OCI-LY1 (cell line): ENCODE measurements at regions not wholly inside any gene's neighbourhood (a gene's known extent, or its start where the extent isn't known, plus 50 kb on each side); places are given as distances from the start of the nearest gene placed in this dataset.

ENCODE experiments used
- H2AFZ ChIP-seq: fragments of 200-600 bp; sonication (generic), shearing (Covaris generic); 2 replicates; pipeline ENCODE4 v1.6.0; 2014; ENCODE audit warnings: antibody characterized with exemption, mild to moderate bottlenecking, low read length
- H3F3A ChIP-seq: fragments of 200-600 bp; sonication (generic), shearing (Covaris generic); 2 replicates; pipeline ENCODE4 v1.6.0; 2014; ENCODE audit warnings: mild to moderate bottlenecking, antibody characterized with exemption, low read length, moderate library complexity; ENCODE audit not compliant: insufficient read depth
- H3K27ac ChIP-seq: fragments of 200-600 bp; sonication (generic); 2 replicates; pipeline ENCODE4 v1.5.1; 2014; ENCODE audit warnings: low read length, mixed run types, mild to moderate bottlenecking, low read depth; ENCODE audit not compliant: poor library complexity, severe bottlenecking
- H3K27me3 ChIP-seq: fragments of 200-600 bp; sonication (generic); 2 replicates; pipeline ENCODE4 v1.6.0; 2014; ENCODE audit warnings: antibody characterized with exemption, mild to moderate bottlenecking, low read length, moderate library complexity; ENCODE audit not compliant: insufficient read depth
- H3K36me3 ChIP-seq: fragments of 200-600 bp; sonication (generic); 2 replicates; pipeline ENCODE4 v1.6.1; 2014; ENCODE audit warnings: mild to moderate bottlenecking, antibody characterized with exemption, low read length, moderate library complexity, mixed read lengths; ENCODE audit not compliant: insufficient read depth
- H3K4me1 ChIP-seq: fragments of 200-600 bp; sonication (generic); 2 replicates; pipeline ENCODE4 v1.5.1; 2014; ENCODE audit warnings: mild to moderate bottlenecking, low read length, moderate library complexity; ENCODE audit not compliant: insufficient read depth, severe bottlenecking
- H3K4me2 ChIP-seq: fragments of 200-600 bp; sonication (generic), shearing (Covaris generic); 2 replicates; pipeline ENCODE4 v1.6.1; 2014; ENCODE audit warnings: low read length
- H3K4me3 ChIP-seq: fragments of 200-600 bp; sonication (generic); 2 replicates; pipeline ENCODE4 v1.5.1; 2014; ENCODE audit warnings: low read length, low read depth, mild to moderate bottlenecking, mixed read lengths; ENCODE audit not compliant: poor library complexity, severe bottlenecking
- H3K79me2 ChIP-seq: fragments of 200-600 bp; shearing (Covaris generic); 2 replicates; pipeline ENCODE4 v1.6.1; 2016; ENCODE audit warnings: mixed run types, low read length, mixed read lengths; ENCODE audit not compliant: insufficient read depth
- H3K9ac ChIP-seq: fragments of 200-600 bp; sonication (generic), shearing (Covaris generic); 2 replicates; pipeline ENCODE4 v1.6.1; 2014; ENCODE audit warnings: mild to moderate bottlenecking, low read length, mixed read lengths
- H3K9me2 ChIP-seq: fragments of 200-600 bp; sonication (generic), shearing (Covaris generic); 2 replicates; pipeline ENCODE4 v1.6.1; 2014; ENCODE audit warnings: low read depth, mild to moderate bottlenecking, low read length, mixed read lengths
- H3K9me3 ChIP-seq: fragments of 200-600 bp; shearing (Covaris generic); 2 replicates; pipeline ENCODE4 v1.6.1; 2014; ENCODE audit warnings: low read length, mixed read lengths
- H4K20me1 ChIP-seq: fragments of 200-600 bp; sonication (generic), shearing (Covaris generic); 2 replicates; pipeline ENCODE4 v1.6.0; 2016; ENCODE audit warnings: mild to moderate bottlenecking, low read length; ENCODE audit not compliant: insufficient read depth
- EZH2 ChIP-seq: fragments of 200-600 bp; sonication (generic), shearing (Covaris generic); IDR thresholded peaks from 2 replicates; pipeline ENCODE4 v1.8.0; 2017; ENCODE audit warnings: borderline replicate concordance, mixed run types, mild to moderate bottlenecking, antibody characterized with exemption, low read length, moderate library complexity, mixed read lengths
- TF ChIP-seq, protein P1 (sequence below): fragments of 200-600 bp; sonication (generic), shearing (Covaris generic); IDR thresholded peaks from 2 replicates; pipeline ENCODE4 v1.5.1; 2017; ENCODE audit warnings: mild to moderate bottlenecking, antibody characterized with exemption, low read length, moderate library complexity, mixed read lengths

DNA sequence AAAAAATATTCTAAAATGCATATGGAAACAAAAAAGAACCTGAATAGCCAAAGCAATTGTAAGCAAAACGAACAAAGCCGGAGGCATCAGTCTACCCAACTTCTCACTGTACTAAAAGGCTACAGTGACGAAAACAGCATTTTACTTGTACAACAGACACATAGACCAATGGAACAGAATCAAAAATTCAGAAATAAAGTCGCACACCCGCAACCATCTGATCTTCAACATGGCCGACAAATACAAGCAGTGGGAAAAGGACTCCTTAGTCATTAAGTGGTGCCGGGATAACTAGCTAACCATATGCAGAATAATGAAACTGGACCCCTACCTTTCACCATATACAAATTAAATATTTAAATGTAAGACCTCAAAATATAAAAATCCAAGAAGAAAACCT is 203.9 kb upstream of the PPFIA2 start:
- Histone ChIP-seq H4K20me1 (no peaks in the 10 kb centered on the region), H3K27me3 (no peaks in the 10 kb centered on the region), H3K4me2 (no peak overlapping the region), H3K79me2 (no peaks in the 10 kb centered on the region), H3K36me3 (no peaks in the 10 kb centered on the region), H3K9me2 (no peaks in the 10 kb centered on the region), H3K9me3 (no peaks in the 10 kb centered on the region), H3K27ac (no peak overlapping the region), H3F3A (no peaks in the 10 kb centered on the region), H3K4me3 (no peak overlapping the region), H2AFZ (no peak overlapping the region), H3K4me1 (no peaks in the 10 kb centered on the region), H3K9ac (no peak overlapping the region)
- TF ChIP-seq, protein P1, sequence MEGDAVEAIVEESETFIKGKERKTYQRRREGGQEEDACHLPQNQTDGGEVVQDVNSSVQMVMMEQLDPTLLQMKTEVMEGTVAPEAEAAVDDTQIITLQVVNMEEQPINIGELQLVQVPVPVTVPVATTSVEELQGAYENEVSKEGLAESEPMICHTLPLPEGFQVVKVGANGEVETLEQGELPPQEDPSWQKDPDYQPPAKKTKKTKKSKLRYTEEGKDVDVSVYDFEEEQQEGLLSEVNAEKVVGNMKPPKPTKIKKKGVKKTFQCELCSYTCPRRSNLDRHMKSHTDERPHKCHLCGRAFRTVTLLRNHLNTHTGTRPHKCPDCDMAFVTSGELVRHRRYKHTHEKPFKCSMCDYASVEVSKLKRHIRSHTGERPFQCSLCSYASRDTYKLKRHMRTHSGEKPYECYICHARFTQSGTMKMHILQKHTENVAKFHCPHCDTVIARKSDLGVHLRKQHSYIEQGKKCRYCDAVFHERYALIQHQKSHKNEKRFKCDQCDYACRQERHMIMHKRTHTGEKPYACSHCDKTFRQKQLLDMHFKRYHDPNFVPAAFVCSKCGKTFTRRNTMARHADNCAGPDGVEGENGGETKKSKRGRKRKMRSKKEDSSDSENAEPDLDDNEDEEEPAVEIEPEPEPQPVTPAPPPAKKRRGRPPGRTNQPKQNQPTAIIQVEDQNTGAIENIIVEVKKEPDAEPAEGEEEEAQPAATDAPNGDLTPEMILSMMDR, result no peak
- no peak for TF ChIP-seq EZH2

DNA sequence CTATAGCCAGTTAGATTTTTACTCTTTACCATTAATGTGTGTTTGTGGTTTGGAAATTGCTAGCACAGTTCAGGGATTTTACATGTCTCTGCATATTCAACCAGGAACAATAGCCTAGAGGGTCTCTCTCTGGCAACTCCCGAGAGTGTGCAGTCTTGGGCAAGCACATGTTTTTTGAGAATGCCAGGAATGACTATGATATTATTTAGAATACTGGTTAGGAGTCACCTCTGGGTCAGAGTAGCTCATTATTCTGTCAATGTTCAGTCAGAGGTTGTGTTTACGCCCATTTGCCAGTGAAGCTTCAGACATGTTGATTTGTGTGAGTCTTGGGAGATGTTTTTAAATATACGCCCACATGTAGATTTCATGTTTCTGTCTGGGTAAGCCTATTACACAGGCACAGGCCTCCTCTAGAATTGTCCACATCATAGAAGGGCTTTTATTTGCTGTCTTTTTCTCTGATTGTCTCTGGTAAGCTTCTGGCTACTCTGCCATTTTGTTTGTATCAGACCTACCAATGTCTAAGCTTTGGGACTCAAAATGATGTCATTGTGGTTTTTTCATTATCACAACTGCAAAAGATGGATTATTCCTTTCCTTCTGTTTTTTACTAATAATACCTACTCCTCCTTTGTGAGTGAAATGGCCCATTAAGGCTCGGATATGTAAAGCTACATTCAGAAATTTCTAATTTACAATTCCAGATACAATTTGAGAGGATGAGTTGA is 203.1 kb upstream of the PPFIA2 start:
- H3K4me1 ChIP-seq, result no peaks in the 10 kb centered on the region
- H3K79me2 ChIP-seq, result no peaks in the 10 kb centered on the region
- H3K36me3 ChIP-seq, result no peaks in the 10 kb centered on the region
- H3K4me3 ChIP-seq, result no peak overlapping the region
- H3F3A ChIP-seq, result no peaks in the 10 kb centered on the region
- H3K27me3 ChIP-seq, result no peaks in the 10 kb centered on the region
- H3K27ac ChIP-seq, result no peak overlapping the region
- TF ChIP-seq, protein P1, result no peak
- no peak for TF ChIP-seq EZH2
- H3K4me2 ChIP-seq, result no peak overlapping the region
- H4K20me1 ChIP-seq, result no peaks in the 10 kb centered on the region
- H2AFZ ChIP-seq, result no peak overlapping the region
- no peaks in the 10 kb centered on the region for H3K9me3 ChIP-seq
- no peaks in the 10 kb centered on the region for H3K9me2 ChIP-seq
- H3K9ac ChIP-seq, result no peak overlapping the region

DNA sequence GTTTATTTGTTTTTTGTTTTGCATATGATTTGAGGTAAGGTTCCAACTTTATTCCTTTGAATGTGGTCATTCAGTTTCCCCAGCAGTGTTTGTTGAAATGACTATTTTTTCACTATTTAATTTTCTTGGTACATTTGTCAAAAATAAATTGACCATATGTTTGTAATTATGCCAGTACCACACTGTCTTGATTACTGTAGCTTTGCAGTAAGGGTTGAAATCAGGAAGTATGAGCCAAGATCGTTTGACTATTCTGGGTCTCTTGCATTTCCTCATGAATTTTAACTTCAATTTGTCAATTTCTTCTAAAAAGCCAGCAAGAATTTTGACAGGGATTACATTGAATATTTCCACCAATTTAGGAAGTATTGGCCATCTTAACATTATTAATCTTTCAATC is 199.3 kb upstream of the PPFIA2 start:
- H3K27me3 ChIP-seq, result no peaks in the 10 kb centered on the region
- no peak for TF ChIP-seq EZH2
- TF ChIP-seq, protein P1, result no peak
- H3K27ac ChIP-seq, result no peak overlapping the region
- no peak overlapping the region for H3K4me3 ChIP-seq
- no peak overlapping the region for H2AFZ ChIP-seq
- H3K4me2 ChIP-seq, result no peak overlapping the region
- H3K9me3 ChIP-seq, result no peaks in the 10 kb centered on the region
- H3K9me2 ChIP-seq, result no peaks in the 10 kb centered on the region
- no peaks in the 10 kb centered on the region for H3K79me2 ChIP-seq
- no peaks in the 10 kb centered on the region for H3K36me3 ChIP-seq
- H4K20me1 ChIP-seq, result no peaks in the 10 kb centered on the region
- H3K9ac ChIP-seq, result no peak overlapping the region
- no peaks in the 10 kb centered on the region for H3F3A ChIP-seq
- no peaks in the 10 kb centered on the region for H3K4me1 ChIP-seq
